ENCODE measurements at regions not wholly inside any gene's neighbourhood (a gene's known extent, or its start where the extent isn't known, plus 50 kb on each side); places are given as distances from the start of the nearest gene placed in this dataset.

GRCh38 chr11:11171854-11172253 lies 181.2 kb downstream of the CSNK2A3 start:
- Histone ChIP-seq H3K4me1 (ENCODE audit: insufficient read depth, low read length) (no peaks in the 10 kb centered on the region), H3K36me3 (ENCODE audit: insufficient read depth, low read depth, low read length) (no peaks in the 10 kb centered on the region), H3K27ac (ENCODE audit: low read length) (no peak overlapping the region), H3K9ac (ENCODE audit: low read depth, low read length) (no peak overlapping the region), H3K27me3 (ENCODE audit: insufficient read depth, low read length) (no peaks in the 10 kb centered on the region), H3K9me3 (ENCODE audit: insufficient read depth, low read depth, low read length) (no peaks in the 10 kb centered on the region; the same call in 1 of the 2 replicates), H3K4me3 (ENCODE audit: low read length) (no peak overlapping the region)

- Histone ChIP-seq H3K27ac (ENCODE audit: low read length) (no peak overlapping the region), H3K27me3 (ENCODE audit: insufficient read depth, low read length) (no peaks in the 10 kb centered on the region), H3K4me3 (ENCODE audit: low read length) (no peak overlapping the region), H3K4me1 (ENCODE audit: insufficient read depth, low read length) (no peaks in the 10 kb centered on the region), H3K9me3 (ENCODE audit: insufficient read depth, low read depth, low read length) (no peaks in the 10 kb centered on the region; the same call in 1 of the 2 replicates), H3K9ac (ENCODE audit: low read depth, low read length) (no peak overlapping the region), H3K36me3 (ENCODE audit: insufficient read depth, low read depth, low read length) (no peaks in the 10 kb centered on the region)
Measured at GRCh38 chr11:11171285-11171684, 181.8 kb downstream of the CSNK2A3 start.

- no peak overlapping the region for H3K4me3 ChIP-seq (ENCODE audit: low read length)
- H3K4me1 ChIP-seq (ENCODE audit: insufficient read depth, low read length), result no peaks in the 10 kb centered on the region
- no peaks in the 10 kb centered on the region; the same call in 1 of the 2 replicates for H3K9me3 ChIP-seq (ENCODE audit: insufficient read depth, low read depth, low read length)
- no peak overlapping the region for H3K27ac ChIP-seq (ENCODE audit: low read length)
- no peaks in the 10 kb centered on the region for H3K27me3 ChIP-seq (ENCODE audit: insufficient read depth, low read length)
- no peaks in the 10 kb centered on the region for H3K36me3 ChIP-seq (ENCODE audit: insufficient read depth, low read depth, low read length)
- no peak overlapping the region for H3K9ac ChIP-seq (ENCODE audit: low read depth, low read length)
Measured at GRCh38 chr11:11170352-11171084, 182.5 kb downstream of the CSNK2A3 start.

GRCh38 chr11:11169715-11170351 lies 183.2 kb downstream of the CSNK2A3 start:
- Histone ChIP-seq H3K4me1 (ENCODE audit: insufficient read depth, low read length) (no peaks in the 10 kb centered on the region), H3K9ac (ENCODE audit: low read depth, low read length) (no peak overlapping the region), H3K27ac (ENCODE audit: low read length) (no peak overlapping the region), H3K9me3 (ENCODE audit: insufficient read depth, low read depth, low read length) (no peaks in the 10 kb centered on the region), H3K4me3 (ENCODE audit: low read length) (no peak overlapping the region), H3K27me3 (ENCODE audit: insufficient read depth, low read length) (no peaks in the 10 kb centered on the region), H3K36me3 (ENCODE audit: insufficient read depth, low read depth, low read length) (no peaks in the 10 kb centered on the region)

GRCh38 chr11:11167806-11168205 lies 185.2 kb downstream of the CSNK2A3 start:
- H3K4me3 ChIP-seq (ENCODE audit: low read length), result no peak overlapping the region
- no peaks in the 10 kb centered on the region for H3K4me1 ChIP-seq (ENCODE audit: insufficient read depth, low read length)
- no peak overlapping the region for H3K27ac ChIP-seq (ENCODE audit: low read length)
- H3K36me3 ChIP-seq (ENCODE audit: insufficient read depth, low read depth, low read length), result no peaks in the 10 kb centered on the region
- no peak overlapping the region for H3K9ac ChIP-seq (ENCODE audit: low read depth, low read length)
- H3K27me3 ChIP-seq (ENCODE audit: insufficient read depth, low read length), result peaks cover 1% of the 10 kb centered on the region; the same call in 1 of the 2 replicates
- H3K9me3 ChIP-seq (ENCODE audit: insufficient read depth, low read depth, low read length), result no peaks in the 10 kb centered on the region

- Histone ChIP-seq H3K27me3 (ENCODE audit: insufficient read depth, low read length) (peaks cover 6% of the 10 kb centered on the region; the same call in 1 of the 2 replicates), H3K4me1 (ENCODE audit: insufficient read depth, low read length) (no peaks in the 10 kb centered on the region), H3K9ac (ENCODE audit: low read depth, low read length) (no peak overlapping the region), H3K27ac (ENCODE audit: low read length) (no peak overlapping the region), H3K36me3 (ENCODE audit: insufficient read depth, low read depth, low read length) (no peaks in the 10 kb centered on the region), H3K4me3 (ENCODE audit: low read length) (no peak overlapping the region), H3K9me3 (ENCODE audit: insufficient read depth, low read depth, low read length) (no peaks in the 10 kb centered on the region)
Measured at GRCh38 chr11:11164334-11164690, 188.7 kb downstream of the CSNK2A3 start.

- no peaks in the 10 kb centered on the region for H3K9me3 ChIP-seq (ENCODE audit: insufficient read depth, low read depth, low read length)
- H3K4me1 ChIP-seq (ENCODE audit: insufficient read depth, low read length), result no peaks in the 10 kb centered on the region
- H3K27me3 ChIP-seq (ENCODE audit: insufficient read depth, low read length), result peaks cover 6% of the 10 kb centered on the region; the same call in 1 of the 2 replicates
- no peaks in the 10 kb centered on the region for H3K36me3 ChIP-seq (ENCODE audit: insufficient read depth, low read depth, low read length)
- no peak overlapping the region for H3K27ac ChIP-seq (ENCODE audit: low read length)
- no peak overlapping the region for H3K9ac ChIP-seq (ENCODE audit: low read depth, low read length)
- no peak overlapping the region for H3K4me3 ChIP-seq (ENCODE audit: low read length)
Measured at GRCh38 chr11:11163669-11164333, 189.2 kb downstream of the CSNK2A3 start.

GRCh38 chr11:11163236-11163635 lies 189.8 kb downstream of the CSNK2A3 start:
- Histone ChIP-seq H3K9me3 (ENCODE audit: insufficient read depth, low read depth, low read length) (no peaks in the 10 kb centered on the region), H3K27ac (ENCODE audit: low read length) (no peak overlapping the region), H3K4me3 (ENCODE audit: low read length) (no peak overlapping the region), H3K4me1 (ENCODE audit: insufficient read depth, low read length) (no peaks in the 10 kb centered on the region), H3K36me3 (ENCODE audit: insufficient read depth, low read depth, low read length) (no peaks in the 10 kb centered on the region), H3K9ac (ENCODE audit: low read depth, low read length) (no peak overlapping the region), H3K27me3 (ENCODE audit: insufficient read depth, low read length) (peaks cover 6% of the 10 kb centered on the region; the same call in 1 of the 2 replicates)

GRCh38 chr11:11157185-11157584 lies 195.9 kb downstream of the CSNK2A3 start:
- no peak overlapping the region for H3K4me3 ChIP-seq (ENCODE audit: low read length)
- H3K27ac ChIP-seq (ENCODE audit: low read length), result no peak overlapping the region
- H3K9me3 ChIP-seq (ENCODE audit: insufficient read depth, low read depth, low read length), result no peaks in the 10 kb centered on the region
- no peaks in the 10 kb centered on the region for H3K4me1 ChIP-seq (ENCODE audit: insufficient read depth, low read length)
- H3K27me3 ChIP-seq (ENCODE audit: insufficient read depth, low read length), result no peaks in the 10 kb centered on the region; the same call in 1 of the 2 replicates
- no peak overlapping the region for H3K9ac ChIP-seq (ENCODE audit: low read depth, low read length)
- no peaks in the 10 kb centered on the region for H3K36me3 ChIP-seq (ENCODE audit: insufficient read depth, low read depth, low read length)

GRCh38 chr11:11155962-11156815 lies 196.9 kb downstream of the CSNK2A3 start:
- Histone ChIP-seq H3K9me3 (ENCODE audit: insufficient read depth, low read depth, low read length) (no peaks in the 10 kb centered on the region), H3K27ac (ENCODE audit: low read length) (no peak overlapping the region), H3K4me1 (ENCODE audit: insufficient read depth, low read length) (no peaks in the 10 kb centered on the region), H3K36me3 (ENCODE audit: insufficient read depth, low read depth, low read length) (no peaks in the 10 kb centered on the region), H3K4me3 (ENCODE audit: low read length) (no peak overlapping the region), H3K27me3 (ENCODE audit: insufficient read depth, low read length) (no peaks in the 10 kb centered on the region; the same call in 1 of the 2 replicates), H3K9ac (ENCODE audit: low read depth, low read length) (no peak overlapping the region)

- H3K27me3 ChIP-seq (ENCODE audit: insufficient read depth, low read length), result no peaks in the 10 kb centered on the region; the same call in 1 of the 2 replicates
Measured at GRCh38 chr11:11152877-11153276, 200.2 kb downstream of the CSNK2A3 start.

More at GRCh38 chr11:11152877-11153276, 200.2 kb downstream of the CSNK2A3 start:
- H3K9ac ChIP-seq (ENCODE audit: low read depth, low read length), result no peak overlapping the region
- H3K9me3 ChIP-seq (ENCODE audit: insufficient read depth, low read depth, low read length), result no peaks in the 10 kb centered on the region
- H3K4me3 ChIP-seq (ENCODE audit: low read length), result no peak overlapping the region
- H3K36me3 ChIP-seq (ENCODE audit: insufficient read depth, low read depth, low read length), result no peaks in the 10 kb centered on the region
- no peak overlapping the region for H3K27ac ChIP-seq (ENCODE audit: low read length)
- no peaks in the 10 kb centered on the region for H3K4me1 ChIP-seq (ENCODE audit: insufficient read depth, low read length)

Measured in iPS-20b (cell line).